OCI-LY7 (cell line): ENCODE measurements at regions not wholly inside any gene's neighbourhood (a gene's known extent, or its start where the extent isn't known, plus 50 kb on each side); places are given as distances from the start of the nearest gene placed in this dataset.

Source experiments
- EZH2phosphoT487 ChIP-seq: fragments of 200-600 bp; sonication (generic); IDR thresholded peaks from 2 replicates; pipeline ENCODE4 v1.6.1; 2018; ENCODE audit warnings: low read depth, borderline replicate concordance, mild to moderate bottlenecking, mixed run types, antibody characterized with exemption, low read length, moderate library complexity, mixed read lengths
- TF ChIP-seq, protein P1 (sequence below): fragments of 200-600 bp; sonication (generic); conservative IDR thresholded peaks from 2 replicates; pipeline ENCODE4 v1.5.1; 2014; ENCODE audit warnings: mild to moderate bottlenecking, antibody characterized with exemption, low read length, moderate library complexity, mixed read lengths

DNA sequence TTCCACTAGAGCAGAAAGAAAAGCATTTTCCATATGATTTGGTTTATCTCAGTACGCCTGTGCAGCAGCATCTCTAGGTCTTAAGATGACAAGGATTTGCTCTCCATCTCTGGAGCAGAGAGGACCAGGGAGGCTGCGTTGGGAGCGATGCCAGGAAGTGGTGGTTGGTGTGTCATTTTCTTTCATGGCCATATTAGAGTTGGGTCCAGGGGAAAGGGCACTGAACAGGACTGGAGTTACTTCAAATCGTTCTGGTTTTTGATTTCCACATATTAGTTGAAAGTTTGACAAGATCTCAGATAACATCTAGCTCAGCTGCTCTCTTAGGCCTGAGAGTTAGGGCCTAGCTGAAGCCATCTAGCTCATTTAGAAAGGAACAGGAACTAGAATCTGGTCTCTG, 157.7 kb downstream of the ADAMTS15 start:
- TF ChIP-seq EZH2phosphoT487 = no peak
- TF ChIP-seq, protein P1, sequence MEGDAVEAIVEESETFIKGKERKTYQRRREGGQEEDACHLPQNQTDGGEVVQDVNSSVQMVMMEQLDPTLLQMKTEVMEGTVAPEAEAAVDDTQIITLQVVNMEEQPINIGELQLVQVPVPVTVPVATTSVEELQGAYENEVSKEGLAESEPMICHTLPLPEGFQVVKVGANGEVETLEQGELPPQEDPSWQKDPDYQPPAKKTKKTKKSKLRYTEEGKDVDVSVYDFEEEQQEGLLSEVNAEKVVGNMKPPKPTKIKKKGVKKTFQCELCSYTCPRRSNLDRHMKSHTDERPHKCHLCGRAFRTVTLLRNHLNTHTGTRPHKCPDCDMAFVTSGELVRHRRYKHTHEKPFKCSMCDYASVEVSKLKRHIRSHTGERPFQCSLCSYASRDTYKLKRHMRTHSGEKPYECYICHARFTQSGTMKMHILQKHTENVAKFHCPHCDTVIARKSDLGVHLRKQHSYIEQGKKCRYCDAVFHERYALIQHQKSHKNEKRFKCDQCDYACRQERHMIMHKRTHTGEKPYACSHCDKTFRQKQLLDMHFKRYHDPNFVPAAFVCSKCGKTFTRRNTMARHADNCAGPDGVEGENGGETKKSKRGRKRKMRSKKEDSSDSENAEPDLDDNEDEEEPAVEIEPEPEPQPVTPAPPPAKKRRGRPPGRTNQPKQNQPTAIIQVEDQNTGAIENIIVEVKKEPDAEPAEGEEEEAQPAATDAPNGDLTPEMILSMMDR = no peak
